ENCODE measurements at regions not wholly inside any gene's neighbourhood (a gene's known extent, or its start where the extent isn't known, plus 50 kb on each side); places are given as distances from the start of the nearest gene placed in this dataset.

- Histone ChIP-seq H3K27ac (no peak overlapping the region), H3K36me3 (no peaks in the 10 kb centered on the region), H3K9me3 (no peaks in the 10 kb centered on the region), H3K27me3 (no peaks in the 10 kb centered on the region), H3K4me3 (no peak overlapping the region), H3K4me1 (no peaks in the 10 kb centered on the region)
- in situ Hi-C loops (cut with MboI; ENCODE audit: low sequenced_read_pairs in 4 of 4) (no loop called here), intact Hi-C loops (cut with DNase I; ENCODE audit: low total_unique reads) (no loop called here)
- TF ChIP-seq POLR2A (IDR thresholded peaks at IDR 0.05): no peak
- no peak for TF ChIP-seq CTCF (IDR thresholded peaks at IDR 0.05 in 4 of 5, conservative IDR thresholded peaks at IDR 0.05 in 1 of 5)
- no peak for ATAC-seq
- no peak for DNase-seq
Measured at GRCh38 chr17:52678211-52678610, 519.7 kb upstream of the CA10 start.

GRCh38 chr17:52674686-52675085 is 516.2 kb upstream of the CA10 start:
- Histone ChIP-seq H3K9me3 (no peaks in the 10 kb centered on the region), H3K4me1 (no peaks in the 10 kb centered on the region), H3K4me3 (no peak overlapping the region), H3K27me3 (no peaks in the 10 kb centered on the region), H3K27ac (no peak overlapping the region), H3K36me3 (no peaks in the 10 kb centered on the region)
- in situ Hi-C loops (cut with MboI; ENCODE audit: low sequenced_read_pairs in 4 of 4) (no loop called here), intact Hi-C loops (cut with DNase I; ENCODE audit: low total_unique reads) (no loop called here)
- no peak for TF ChIP-seq CTCF (IDR thresholded peaks at IDR 0.05 in 4 of 5, conservative IDR thresholded peaks at IDR 0.05 in 1 of 5)
- no peak for TF ChIP-seq POLR2A (IDR thresholded peaks at IDR 0.05)
- no peak for ATAC-seq
- no peak for DNase-seq

GRCh38 chr17:52673791-52674190 is 515.3 kb upstream of the CA10 start:
- Histone ChIP-seq H3K4me1 (no peaks in the 10 kb centered on the region), H3K27me3 (no peaks in the 10 kb centered on the region), H3K27ac (no peak overlapping the region), H3K9me3 (no peaks in the 10 kb centered on the region), H3K4me3 (no peak overlapping the region), H3K36me3 (no peaks in the 10 kb centered on the region)
- TF ChIP-seq CTCF (IDR thresholded peaks at IDR 0.05 in 4 of 5, conservative IDR thresholded peaks at IDR 0.05 in 1 of 5): no peak
- TF ChIP-seq POLR2A (IDR thresholded peaks at IDR 0.05): no peak
- intact Hi-C loops (cut with DNase I; ENCODE audit: low total_unique reads): no loop called here
- DNase-seq (no peak), ATAC-seq (no peak)
- in situ Hi-C loops (cut with MboI; ENCODE audit: low sequenced_read_pairs in 4 of 4): no loop called here

- H3K27me3 ChIP-seq: no peaks in the 10 kb centered on the region
- H3K9me3 ChIP-seq: no peaks in the 10 kb centered on the region
- H3K4me1 ChIP-seq: no peaks in the 10 kb centered on the region
- intact Hi-C loops (cut with DNase I; ENCODE audit: low total_unique reads): no loop called here
- no peak for DNase-seq
- H3K4me3 ChIP-seq: no peak overlapping the region
- no peaks in the 10 kb centered on the region for H3K36me3 ChIP-seq
- ATAC-seq: no peak
- TF ChIP-seq POLR2A (IDR thresholded peaks at IDR 0.05): no peak
- TF ChIP-seq CTCF (IDR thresholded peaks at IDR 0.05 in 4 of 5, conservative IDR thresholded peaks at IDR 0.05 in 1 of 5): no peak
- no peak overlapping the region for H3K27ac ChIP-seq
- in situ Hi-C loops (cut with MboI; ENCODE audit: low sequenced_read_pairs in 4 of 4): no loop called here
Measured at GRCh38 chr17:52666264-52666663, 507.8 kb upstream of the CA10 start.

- DNase-seq: no peak
- ATAC-seq: peak in 1 of 2 donors; percentile 33
Measured at GRCh38 chr17:52660692-52661091, 502.2 kb upstream of the CA10 start.

More at GRCh38 chr17:52660692-52661091, 502.2 kb upstream of the CA10 start:
- H3K27me3 ChIP-seq: no peaks in the 10 kb centered on the region
- H3K9me3 ChIP-seq: no peaks in the 10 kb centered on the region
- no peak overlapping the region for H3K27ac ChIP-seq
- H3K36me3 ChIP-seq: no peaks in the 10 kb centered on the region
- TF ChIP-seq POLR2A (IDR thresholded peaks at IDR 0.05) (no peak), CTCF (IDR thresholded peaks at IDR 0.05 in 4 of 5, conservative IDR thresholded peaks at IDR 0.05 in 1 of 5) (no peak)
- in situ Hi-C loops (cut with MboI; ENCODE audit: low sequenced_read_pairs in 4 of 4): no loop called here
- intact Hi-C loops (cut with DNase I; ENCODE audit: low total_unique reads): no loop called here
- no peak overlapping the region for H3K4me3 ChIP-seq
- no peaks in the 10 kb centered on the region for H3K4me1 ChIP-seq
